Right cardiac atrium (tissue), 5 donors: ENCODE measurements at regions not wholly inside any gene's neighbourhood (a gene's known extent, or its start where the extent isn't known, plus 50 kb on each side); places are given as distances from the start of the nearest gene placed in this dataset.

Experiments
- ATAC-seq, 2 donors: fragments of 200-7000 bp; cut with Tn5 transposase; one replicate each; pipeline versions ENCODE4 v1.8.0 to v1.9.1; 2020; ENCODE audit warnings: moderate library complexity in 2 of 2, mild to moderate bottlenecking in 1 of 2
- DNase-seq, 3 donors: peaks; one replicate each; pipeline ENCODE4 v3.0.0-alpha.2; 2020
- H3K27ac ChIP-seq: one replicate; pipeline ENCODE4 v1.5.1; 2013; ENCODE audit warnings: mild to moderate bottlenecking, low read length, control low read depth, moderate library complexity
- H3K27me3 ChIP-seq: one replicate; pipeline ENCODE4 v1.6.1; 2013; ENCODE audit not compliant: control insufficient read depth, insufficient read depth
- H3K4me1 ChIP-seq: one replicate; pipeline ENCODE4 v1.6.1; 2013; ENCODE audit warnings: low read length; ENCODE audit not compliant: control insufficient read depth, insufficient read depth
- H3K4me3 ChIP-seq: one replicate; pipeline ENCODE4 v1.5.1; 2013; ENCODE audit warnings: low read length, control low read depth
- H3K9me3 ChIP-seq: one replicate; pipeline ENCODE4 v1.6.1; 2013; ENCODE audit warnings: low read length; ENCODE audit not compliant: control insufficient read depth
- WGBS: extraction: QIAGEN DNeasy Blood & Tissue Kit; methylation state at CpG from one replicate; pipeline ENCODE4 v1.1.7; 2013; 5-methylcytosine and 5-hydroxymethylcytosine counted together
- intact Hi-C, 4 donors: fragments of 100-400 bp; cut with DNase I; formaldehyde crosslinking; loops; one replicate each; pipeline versions ENCODE4 v1.11.0 to v1.14.0; 2022 to 2023
- donor health status: healthy with polysubstance abuse.
- donor health status: DM: no; HTN: yes; CAD: no.
- donor health status: DM: no; HTN: no; CAD: no.
- donor health status: DM: no; HTN: yes; CAD: no; lungs with severe emphysema.
- donor health status: DM: yes; HTN: yes; CAD: no.

DNA sequence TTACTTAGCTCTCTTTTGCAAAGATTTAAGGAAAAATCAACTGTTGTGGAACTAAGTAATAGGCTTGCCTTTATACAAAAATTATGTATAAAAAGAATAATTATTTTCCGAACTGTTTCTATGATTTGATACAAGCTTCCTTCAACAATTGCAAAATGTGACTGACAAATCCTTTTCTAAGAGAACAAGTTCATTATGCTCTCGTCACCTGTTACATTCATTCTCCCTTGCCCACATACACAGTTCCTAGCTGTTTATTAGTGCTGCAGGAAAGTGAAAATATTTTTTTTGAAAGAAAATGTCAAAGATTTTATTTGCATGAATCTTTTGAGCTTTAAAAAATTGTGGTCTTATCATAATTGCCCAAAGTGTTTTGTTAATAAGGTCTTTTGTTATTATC, 466.2 kb downstream of the USP25 start:
- Histone ChIP-seq H3K4me3 (peak overlapping the region; percentile 95), H3K27me3 (no peaks in the 10 kb centered on the region), H3K9me3 (no peaks in the 10 kb centered on the region), H3K27ac (no peak overlapping the region), H3K4me1 (peaks cover 5% of the 10 kb centered on the region)
- intact Hi-C loops = loop anchor here in 3 of 4 donors (5.0 to 10.0 kb wide), 4 partner anchors 89 to 231 kb away; no protein-coding TSS in a partner anchor
- WGBS = 15% methylated on average over 2 of the region's 2 CpGs
- DNase-seq = no peak
- no peak for ATAC-seq

DNA sequence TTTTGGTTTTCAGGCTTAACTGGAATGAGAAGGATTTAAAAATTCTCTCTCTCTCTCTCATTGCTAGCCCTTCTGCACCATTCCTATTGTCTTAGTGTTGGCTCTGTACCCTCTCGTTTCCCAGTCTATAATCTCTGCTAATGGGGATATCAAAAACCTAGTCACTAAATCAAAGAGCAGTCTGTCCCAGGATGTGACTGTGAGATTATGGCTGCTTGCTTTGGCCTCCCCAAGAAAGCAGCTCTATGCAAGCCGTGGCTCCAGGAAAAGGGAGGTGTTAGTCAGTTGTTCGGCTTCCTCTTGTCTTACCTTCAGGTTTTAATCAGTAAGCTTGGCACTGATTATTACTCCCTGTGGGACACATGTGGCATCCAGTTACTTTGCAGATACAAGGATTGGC, 468.8 kb downstream of the USP25 start:
- no peak overlapping the region for H3K4me3 ChIP-seq
- intact Hi-C loops = loop anchor here in 3 of 4 donors (5.0 to 10.0 kb wide), 4 partner anchors 86 to 229 kb away; no protein-coding TSS in a partner anchor
- peak; percentile 63 to 93 for ATAC-seq
- WGBS = 64% methylated on average over 3 of the region's 3 CpGs
- H3K27me3 ChIP-seq = no peaks in the 10 kb centered on the region
- no peak overlapping the region for H3K27ac ChIP-seq
- H3K9me3 ChIP-seq = no peaks in the 10 kb centered on the region
- H3K4me1 ChIP-seq = peaks cover 5% of the 10 kb centered on the region
- peak in 2 of 3 donors; percentile 26 to 40 for DNase-seq

DNA sequence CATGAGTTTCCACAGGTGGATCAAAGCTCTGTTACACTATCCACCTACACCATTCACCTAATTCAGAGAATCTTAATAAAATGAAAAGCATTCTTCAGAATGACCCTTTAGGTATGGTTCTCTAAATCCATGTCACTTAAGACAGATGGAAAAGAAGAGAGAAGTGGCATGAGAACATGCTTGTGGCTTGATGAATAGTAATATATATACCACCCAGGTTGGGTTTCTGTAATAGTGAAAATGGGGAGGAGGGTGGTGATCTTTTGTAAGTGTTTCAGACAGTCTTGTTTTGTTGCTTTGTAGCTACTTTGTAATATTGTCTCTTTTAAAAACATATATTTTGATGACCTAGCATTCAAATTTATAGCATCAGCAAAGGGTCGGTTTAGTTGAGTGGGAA, 469.8 kb downstream of the USP25 start:
- Histone ChIP-seq H3K27me3 (no peaks in the 10 kb centered on the region), H3K9me3 (no peaks in the 10 kb centered on the region), H3K27ac (no peak overlapping the region), H3K4me1 (peaks cover 3% of the 10 kb centered on the region), H3K4me3 (no peak overlapping the region)
- intact Hi-C loops = loop anchor here in 3 of 4 donors (5.0 to 10.0 kb wide), 4 partner anchors 85 to 228 kb away; no protein-coding TSS in a partner anchor
- no peak for ATAC-seq
- 0% methylated on average over 1 of the region's 1 CpG for WGBS
- no peak for DNase-seq

DNA sequence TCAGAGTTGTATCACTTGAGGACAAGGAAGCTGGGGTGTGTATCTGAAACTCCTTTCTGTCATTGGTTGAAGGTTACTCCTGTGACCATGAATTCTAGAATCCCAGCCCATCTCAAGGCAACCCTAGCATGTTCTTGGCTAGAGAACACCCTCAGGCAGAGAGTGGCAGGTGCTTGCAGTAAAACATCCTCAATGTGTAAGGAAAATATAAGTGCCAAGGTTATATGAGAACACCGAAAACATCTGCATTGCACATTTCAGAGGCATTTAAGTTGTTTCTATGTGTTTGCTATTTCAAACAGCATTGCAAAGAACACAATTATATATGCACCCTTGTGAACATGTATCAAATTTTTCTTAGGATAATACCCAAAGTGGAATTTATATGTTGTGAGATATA, 471.9 kb downstream of the USP25 start:
- Histone ChIP-seq H3K9me3 (no peaks in the 10 kb centered on the region), H3K4me1 (peaks cover 3% of the 10 kb centered on the region), H3K27me3 (no peaks in the 10 kb centered on the region), H3K27ac (no peak overlapping the region), H3K4me3 (no peak overlapping the region)
- intact Hi-C loops = no loop called here
- DNase-seq (no peak), ATAC-seq (no peak)
- WGBS = 99% methylated on average over 1 of the region's 1 CpG

DNA sequence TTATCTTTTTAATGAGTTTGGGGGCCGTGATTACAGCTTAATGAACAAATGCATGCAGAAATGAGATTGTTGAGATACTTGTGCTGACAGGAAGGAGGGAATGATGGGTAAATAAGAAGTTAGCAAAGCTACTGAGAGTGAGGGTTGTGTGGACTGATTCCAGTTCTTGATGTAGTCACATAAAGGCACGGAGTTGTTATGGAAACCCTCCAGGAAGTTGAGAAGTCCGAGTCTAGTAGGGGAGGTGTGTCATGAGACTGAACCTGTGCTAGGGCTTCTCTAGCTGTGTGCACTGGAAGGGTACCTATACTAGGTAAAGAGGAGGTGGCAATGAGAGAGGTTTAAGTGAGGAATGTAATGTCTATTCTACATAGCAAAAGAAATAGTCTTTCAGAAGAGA, 475.7 kb downstream of the USP25 start:
- intact Hi-C loops = no loop called here
- 55% methylated on average over 3 of the region's 3 CpGs for WGBS
- no peaks in the 10 kb centered on the region for H3K9me3 ChIP-seq
- no peak overlapping the region for H3K4me3 ChIP-seq
- DNase-seq = no peak
- no peak overlapping the region for H3K27ac ChIP-seq
- ATAC-seq = no peak
- no peaks in the 10 kb centered on the region for H3K4me1 ChIP-seq
- H3K27me3 ChIP-seq = no peaks in the 10 kb centered on the region

DNA sequence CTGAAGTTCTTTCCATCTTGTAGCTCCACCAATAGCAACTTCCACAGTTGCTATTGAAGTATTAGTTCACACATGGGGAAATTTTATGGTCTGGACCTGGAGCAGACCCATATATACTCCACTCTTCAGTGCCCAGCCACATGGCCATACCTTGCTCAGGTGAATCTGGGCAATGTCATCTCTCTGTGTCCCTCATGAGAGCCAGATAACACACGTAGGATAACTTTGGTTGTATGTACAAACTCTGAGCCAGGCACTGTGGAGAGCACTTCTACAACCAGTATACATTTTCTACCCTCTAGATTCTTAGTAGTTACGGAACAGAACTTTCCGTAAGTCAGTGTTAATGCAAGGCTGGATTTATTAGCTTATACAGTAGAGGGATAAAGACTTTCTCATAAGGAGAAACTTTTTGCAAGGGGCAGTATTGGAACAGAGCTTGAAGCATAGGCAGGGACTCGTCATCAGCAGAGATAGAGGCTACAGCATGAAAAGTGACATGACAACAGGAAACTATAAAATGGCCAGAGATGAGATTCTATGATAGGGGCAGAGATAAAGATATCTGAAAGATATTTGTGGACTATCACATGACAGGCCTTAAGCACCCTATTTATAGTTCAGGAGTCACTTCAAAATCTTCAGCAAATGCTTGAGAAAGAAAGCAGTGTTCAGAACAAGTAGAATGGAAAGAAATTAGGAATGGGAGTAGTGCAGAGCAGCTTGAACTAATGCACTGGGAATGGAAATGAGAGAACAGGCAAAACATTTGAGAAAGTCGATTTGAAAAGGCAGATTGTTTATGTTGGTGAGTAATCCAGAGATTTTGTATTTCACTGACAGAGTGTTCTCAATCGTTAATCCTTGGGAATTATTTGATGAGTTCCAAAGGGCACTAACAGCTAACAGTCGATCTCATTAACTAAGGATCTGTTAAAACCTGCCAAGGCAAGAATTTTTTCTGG, 481.8 kb downstream of the USP25 start:
- peak; percentile 69 to 76 for ATAC-seq
- Histone ChIP-seq H3K27ac (peak overlapping the region; percentile 20), H3K27me3 (no peaks in the 10 kb centered on the region), H3K4me3 (no peak overlapping the region), H3K9me3 (no peaks in the 10 kb centered on the region), H3K4me1 (no peaks in the 10 kb centered on the region)
- intact Hi-C loops = loop anchor here in 1 of 4 donors (10.0 kb wide), 1 partner anchor 127 kb away; no protein-coding TSS in a partner anchor
- WGBS = 54% methylated on average over 7 of the region's 7 CpGs
- no peak for DNase-seq

DNA sequence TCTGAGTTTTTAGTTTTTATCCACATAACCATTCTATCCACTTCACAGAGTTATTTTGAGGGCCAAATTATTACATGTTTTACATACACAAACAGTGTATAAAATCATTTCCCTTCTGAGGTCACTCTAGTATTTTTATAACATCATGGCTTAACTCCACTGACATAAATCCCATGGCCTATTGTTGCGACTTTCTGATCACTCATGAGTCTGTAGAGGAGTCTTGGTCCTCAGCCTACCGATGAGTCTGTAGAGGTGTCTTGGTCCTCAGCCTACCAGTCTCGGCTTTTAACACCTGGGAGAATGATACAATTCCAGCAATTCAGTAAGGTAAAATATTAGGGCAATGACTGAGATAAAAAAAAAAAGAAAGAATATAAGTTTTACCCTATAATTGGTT, 483.7 kb downstream of the USP25 start:
- DNase-seq (no peak), ATAC-seq (no peak)
- Histone ChIP-seq H3K27ac (peak overlapping the region; percentile 19), H3K4me1 (no peaks in the 10 kb centered on the region), H3K9me3 (no peaks in the 10 kb centered on the region), H3K27me3 (no peaks in the 10 kb centered on the region), H3K4me3 (no peak overlapping the region)
- intact Hi-C loops = loop anchor here in 1 of 4 donors (10.0 kb wide), 1 partner anchor 129 kb away; no protein-coding TSS in a partner anchor
- WGBS = 95% methylated on average over 3 of the region's 3 CpGs

DNA sequence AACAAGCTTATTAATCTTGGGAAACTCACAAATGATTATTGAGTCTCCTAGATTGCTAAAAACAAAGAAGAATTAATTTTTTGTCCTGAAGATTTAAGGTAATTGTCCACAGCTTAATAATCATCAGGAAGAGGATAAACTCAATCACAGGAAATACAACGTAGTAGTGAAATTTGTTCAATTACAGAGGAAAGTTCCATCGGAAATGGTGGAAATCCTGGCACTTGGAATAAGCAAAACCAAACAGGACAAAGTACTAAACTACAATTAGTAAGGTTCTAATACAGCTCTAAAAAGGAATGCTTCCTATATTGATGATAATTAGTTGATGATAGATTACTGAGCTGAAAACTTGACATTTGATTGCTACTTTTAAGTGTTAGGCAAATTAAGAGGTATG, 485.4 kb downstream of the USP25 start:
- H3K4me3 ChIP-seq = no peak overlapping the region
- ATAC-seq = no peak
- WGBS = 70% methylated on average over 2 of the region's 2 CpGs
- intact Hi-C loops = loop anchor here in 1 of 4 donors (10.0 kb wide), 1 partner anchor 130 kb away; no protein-coding TSS in a partner anchor
- no peak overlapping the region for H3K27ac ChIP-seq
- H3K4me1 ChIP-seq = no peaks in the 10 kb centered on the region
- no peaks in the 10 kb centered on the region for H3K9me3 ChIP-seq
- DNase-seq = no peak
- H3K27me3 ChIP-seq = no peaks in the 10 kb centered on the region

DNA sequence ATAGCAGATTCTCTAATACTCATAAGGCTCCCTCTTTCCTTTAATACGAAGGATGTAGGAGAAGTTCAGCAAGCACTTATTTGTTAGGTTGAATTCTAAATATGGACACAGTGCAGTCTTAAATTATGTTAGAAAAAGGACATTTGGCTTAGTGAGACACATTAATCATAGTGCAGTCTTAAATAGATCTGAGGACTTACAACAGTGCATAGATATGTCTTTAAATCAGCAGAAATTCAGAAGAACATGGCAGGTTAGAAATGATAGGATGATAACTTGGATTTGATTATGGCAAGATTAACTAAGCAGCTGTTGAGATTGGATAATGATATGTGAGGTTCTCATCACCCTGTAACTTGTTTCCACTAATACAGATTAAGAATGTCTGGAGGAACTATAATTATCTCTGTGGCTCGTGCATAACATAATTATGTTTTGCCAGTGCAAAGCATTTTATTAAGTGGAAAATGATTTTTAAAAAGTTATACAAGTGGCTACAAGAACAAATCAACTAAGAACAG, 485.9 kb downstream of the USP25 start:
- Histone ChIP-seq H3K4me3 (no peak overlapping the region), H3K27ac (no peak overlapping the region), H3K9me3 (no peaks in the 10 kb centered on the region), H3K27me3 (no peaks in the 10 kb centered on the region), H3K4me1 (no peaks in the 10 kb centered on the region)
- intact Hi-C loops = loop anchor here in 1 of 4 donors (10.0 kb wide), 1 partner anchor 131 kb away; no protein-coding TSS in a partner anchor
- whole genome bisulfite sequencing = 32% methylated on average over 2 of the region's 2 CpGs
- DNase-seq = no peak
- ATAC-seq = no peak

DNA sequence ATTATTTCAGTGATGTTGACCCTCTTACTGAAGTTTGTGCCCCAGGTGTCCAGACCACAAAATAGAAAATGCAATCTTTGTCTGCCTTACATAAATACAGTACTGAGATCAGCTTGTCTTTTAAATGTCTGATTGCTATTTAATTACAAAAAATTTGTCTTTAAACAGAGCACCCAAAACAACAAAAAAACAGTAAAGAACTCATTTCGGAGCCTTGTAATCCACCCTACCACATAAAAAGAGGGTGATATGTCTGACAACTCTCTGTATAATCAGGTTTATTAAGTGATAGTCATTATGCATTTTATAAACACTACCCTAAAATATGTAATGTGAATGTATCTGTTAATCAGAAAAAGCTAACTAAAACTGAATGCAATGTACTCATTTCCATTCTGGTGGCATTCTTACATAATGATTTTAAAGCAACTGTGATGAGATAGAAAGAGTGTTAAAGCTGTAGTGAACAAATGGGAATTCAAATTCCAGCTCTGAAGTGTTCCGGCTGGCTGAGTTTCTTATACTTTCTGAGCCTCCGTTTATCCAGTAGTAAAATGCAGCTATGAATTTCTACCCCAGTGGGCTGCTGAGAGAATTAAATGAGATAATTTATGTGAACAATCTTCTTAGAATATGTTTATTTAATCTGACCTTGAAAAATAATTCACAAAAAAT, 486.6 kb downstream of the USP25 start:
- intact Hi-C loops = loop anchor here in 1 of 4 donors (10.0 kb wide), 1 partner anchor 132 kb away; no protein-coding TSS in a partner anchor
- Histone ChIP-seq H3K27ac (no peak overlapping the region), H3K27me3 (no peaks in the 10 kb centered on the region), H3K4me1 (no peaks in the 10 kb centered on the region), H3K9me3 (no peaks in the 10 kb centered on the region), H3K4me3 (no peak overlapping the region)
- DNase-seq (no peak), ATAC-seq (no peak)
- 58% methylated on average over 3 of the region's 3 CpGs for WGBS
